Activated CD8-positive, alpha-beta memory T cell treated with anti-CD3 and anti-CD28 coated beads, Interleukin-2, amount 10 ng/mL, durations not matched to agents 7 days and 5 days (primary cell): ENCODE measurements at regions not wholly inside any gene's neighbourhood (a gene's known extent, or its start where the extent isn't known, plus 50 kb on each side); places are given as distances from the start of the nearest gene placed in this dataset.
"Not testable (repeated sequence)": the region's sequence is repeated elsewhere in the genome, so short reads cannot be mapped to it uniquely, and the experiment has no call there.

ENCODE experiments used
- ATAC-seq: fragments of 150-1000 bp; cut with Tn5 transposase; one replicate; pipeline ENCODE4 v1.10.0; 2021; ENCODE audit warnings: moderate library complexity
- CTCF ChIA-PET: fragments of 350-600 bp; sonication (Branson Sonifier 250); formaldehyde crosslinking; loops from one replicate; lab custom pipeline; 2021; ENCODE audit warnings: antibody characterized with exemption; lab: Charles Lee
- DNase-seq: peaks from one replicate; pipeline ENCODE4 v3.0.0-alpha.2; 2020
- H3K27ac Mint-ChIP-seq: one replicate; pipeline ENCODE4 v1.8.0; 2021; ENCODE audit warnings: mild to moderate bottlenecking, mixed read lengths
- H3K27me3 Mint-ChIP-seq: one replicate; pipeline ENCODE4 v1.8.0; 2021; ENCODE audit warnings: mixed read lengths
- H3K36me3 Mint-ChIP-seq: one replicate; pipeline ENCODE4 v1.8.0; 2021; ENCODE audit warnings: mild to moderate bottlenecking, mixed read lengths
- H3K4me1 Mint-ChIP-seq: one replicate; pipeline ENCODE4 v1.8.0; 2021; ENCODE audit warnings: mixed read lengths
- H3K4me3 Mint-ChIP-seq: one replicate; pipeline ENCODE4 v1.8.0; 2021; ENCODE audit warnings: mild to moderate bottlenecking, moderate library complexity, mixed read lengths
- H3K9me3 Mint-ChIP-seq: one replicate; pipeline ENCODE4 v1.8.0; 2022; ENCODE audit warnings: low read depth, mixed read lengths

- Mint-ChIP-seq H3K36me3 (no peaks in the 10 kb centered on the region), H3K4me1 (no peaks in the 10 kb centered on the region), H3K27me3 (no peaks in the 10 kb centered on the region), H3K4me3 (no peak overlapping the region), H3K9me3 (no peaks in the 10 kb centered on the region), H3K27ac (no peak overlapping the region)
- ATAC-seq (no peak), DNase-seq (no peak)
- CTCF ChIA-PET, result no interaction called here
Observed at GRCh38 chr5:18533137-18533536, 898.9 kb downstream of the TAF11L14 start.

GRCh38 chr5:18534119-18534518 lies 899.9 kb downstream of the TAF11L14 start:
- Mint-ChIP-seq H3K27ac (no peak overlapping the region), H3K9me3 (no peaks in the 10 kb centered on the region), H3K27me3 (no peaks in the 10 kb centered on the region), H3K4me3 (no peak overlapping the region), H3K4me1 (no peaks in the 10 kb centered on the region), H3K36me3 (no peaks in the 10 kb centered on the region)
- CTCF ChIA-PET, result no interaction called here
- DNase-seq (no peak), ATAC-seq (no peak)

- H3K4me3 Mint-ChIP-seq, H3K36me3 Mint-ChIP-seq, DNase-seq, H3K27ac Mint-ChIP-seq, ATAC-seq, H3K4me1 Mint-ChIP-seq, H3K27me3 Mint-ChIP-seq, CTCF ChIA-PET, H3K9me3 Mint-ChIP-seq: not testable (repeated sequence)
Observed at GRCh38 chr5:18535753-18536152, 901.5 kb downstream of the TAF11L14 start.

GRCh38 chr5:18544421-18544820 lies 910.2 kb downstream of the TAF11L14 start:
- Mint-ChIP-seq H3K4me1 (no peaks in the 10 kb centered on the region), H3K27me3 (no peaks in the 10 kb centered on the region), H3K9me3 (no peaks in the 10 kb centered on the region), H3K4me3 (no peak overlapping the region), H3K27ac (no peak overlapping the region), H3K36me3 (no peaks in the 10 kb centered on the region)
- CTCF ChIA-PET, result no interaction called here
- no peak for ATAC-seq
- no peak for DNase-seq

- H3K9me3 Mint-ChIP-seq, result no peaks in the 10 kb centered on the region
- DNase-seq (no peak), ATAC-seq (no peak)
- H3K4me3 Mint-ChIP-seq, result no peak overlapping the region
- no peaks in the 10 kb centered on the region for H3K4me1 Mint-ChIP-seq
- CTCF ChIA-PET, result no interaction called here
- H3K36me3 Mint-ChIP-seq, result no peaks in the 10 kb centered on the region
- no peak overlapping the region for H3K27ac Mint-ChIP-seq
- H3K27me3 Mint-ChIP-seq, result no peaks in the 10 kb centered on the region
Observed at GRCh38 chr5:18546591-18546990, 912.3 kb downstream of the TAF11L14 start.

GRCh38 chr5:18551716-18552115 lies 917.5 kb downstream of the TAF11L14 start:
- CTCF ChIA-PET, result no interaction called here
- Mint-ChIP-seq H3K36me3 (no peaks in the 10 kb centered on the region), H3K27me3 (no peaks in the 10 kb centered on the region), H3K9me3 (peaks cover 3% of the 10 kb centered on the region), H3K4me3 (no peak overlapping the region), H3K4me1 (no peaks in the 10 kb centered on the region), H3K27ac (no peak overlapping the region)
- ATAC-seq (no peak), DNase-seq (no peak)

- CTCF ChIA-PET, result no interaction called here
- Mint-ChIP-seq H3K27ac (no peak overlapping the region), H3K27me3 (no peaks in the 10 kb centered on the region)
Observed at GRCh38 chr5:18553269-18553668, 919.0 kb downstream of the TAF11L14 start.

GRCh38 chr5:18560602-18561001 lies 926.3 kb downstream of the TAF11L14 start:
- H3K27me3 Mint-ChIP-seq, result no peaks in the 10 kb centered on the region
- H3K27ac Mint-ChIP-seq, result no peak overlapping the region
- no peaks in the 10 kb centered on the region for H3K36me3 Mint-ChIP-seq
- DNase-seq, result no peak
- H3K4me1 Mint-ChIP-seq, result no peaks in the 10 kb centered on the region
- CTCF ChIA-PET, result no interaction called here
- no peak for ATAC-seq
- no peaks in the 10 kb centered on the region for H3K9me3 Mint-ChIP-seq
- no peak overlapping the region for H3K4me3 Mint-ChIP-seq

More at GRCh38 chr5:18553269-18553668, 919.0 kb downstream of the TAF11L14 start:
- Mint-ChIP-seq H3K9me3 (peaks cover 3% of the 10 kb centered on the region), H3K4me1 (no peaks in the 10 kb centered on the region), H3K36me3 (no peaks in the 10 kb centered on the region), H3K4me3 (no peak overlapping the region)
- DNase-seq (no peak), ATAC-seq (no peak)

GRCh38 chr5:18563853-18564252 lies 929.6 kb downstream of the TAF11L14 start:
- Mint-ChIP-seq H3K9me3 (no peaks in the 10 kb centered on the region), H3K36me3 (no peaks in the 10 kb centered on the region), H3K27ac (no peak overlapping the region), H3K4me1 (no peaks in the 10 kb centered on the region), H3K27me3 (no peaks in the 10 kb centered on the region), H3K4me3 (no peak overlapping the region)
- DNase-seq (no peak), ATAC-seq (no peak)
- CTCF ChIA-PET, result no interaction called here

- H3K4me1 Mint-ChIP-seq, result no peaks in the 10 kb centered on the region
Observed at GRCh38 chr5:18566671-18567070, 932.4 kb downstream of the TAF11L14 start.

GRCh38 chr5:18576586-18576985 lies 942.3 kb downstream of the TAF11L14 start:
- Mint-ChIP-seq H3K4me3 (no peak overlapping the region), H3K27me3 (no peaks in the 10 kb centered on the region), H3K36me3 (no peaks in the 10 kb centered on the region), H3K27ac (no peak overlapping the region), H3K4me1 (no peaks in the 10 kb centered on the region), H3K9me3 (peaks cover 2% of the 10 kb centered on the region)
- DNase-seq (no peak), ATAC-seq (no peak)
- CTCF ChIA-PET, result no interaction called here

More at GRCh38 chr5:18566671-18567070, 932.4 kb downstream of the TAF11L14 start:
- ATAC-seq (no peak), DNase-seq (no peak)
- Mint-ChIP-seq H3K36me3 (no peaks in the 10 kb centered on the region), H3K27me3 (no peaks in the 10 kb centered on the region), H3K9me3 (no peaks in the 10 kb centered on the region), H3K4me3 (no peak overlapping the region), H3K27ac (no peak overlapping the region)
- CTCF ChIA-PET, result no interaction called here

- Mint-ChIP-seq H3K4me1 (no peaks in the 10 kb centered on the region), H3K4me3 (no peak overlapping the region), H3K9me3 (no peaks in the 10 kb centered on the region), H3K27me3 (no peaks in the 10 kb centered on the region), H3K36me3 (no peaks in the 10 kb centered on the region), H3K27ac (no peak overlapping the region)
- CTCF ChIA-PET, result no interaction called here
- ATAC-seq, result no peak
- DNase-seq, result no peak
Observed at GRCh38 chr5:18601185-18601584, 966.9 kb downstream of the TAF11L14 start.

- Mint-ChIP-seq H3K4me3 (no peak overlapping the region), H3K27ac (no peak overlapping the region), H3K4me1 (no peaks in the 10 kb centered on the region), H3K36me3 (no peaks in the 10 kb centered on the region), H3K27me3 (no peaks in the 10 kb centered on the region), H3K9me3 (no peaks in the 10 kb centered on the region)
- DNase-seq (no peak), ATAC-seq (no peak)
- CTCF ChIA-PET, result no interaction called here
Observed at GRCh38 chr5:18602402-18602801, 968.1 kb downstream of the TAF11L14 start.

- Mint-ChIP-seq H3K36me3 (no peaks in the 10 kb centered on the region), H3K9me3 (no peaks in the 10 kb centered on the region)
- ATAC-seq, result no peak
Observed at GRCh38 chr5:18605186-18605585, 970.9 kb downstream of the TAF11L14 start.

GRCh38 chr5:18607570-18607969 lies 973.3 kb downstream of the TAF11L14 start:
- CTCF ChIA-PET, result no interaction called here
- Mint-ChIP-seq H3K36me3 (no peaks in the 10 kb centered on the region), H3K4me3 (no peak overlapping the region), H3K4me1 (no peaks in the 10 kb centered on the region), H3K27me3 (no peaks in the 10 kb centered on the region), H3K9me3 (no peaks in the 10 kb centered on the region), H3K27ac (no peak overlapping the region)
- ATAC-seq (no peak), DNase-seq (no peak)

More at GRCh38 chr5:18605186-18605585, 970.9 kb downstream of the TAF11L14 start:
- H3K4me1 Mint-ChIP-seq, result no peaks in the 10 kb centered on the region
- CTCF ChIA-PET, result no interaction called here
- no peak overlapping the region for H3K27ac Mint-ChIP-seq
- no peak for DNase-seq
- H3K27me3 Mint-ChIP-seq, result no peaks in the 10 kb centered on the region
- H3K4me3 Mint-ChIP-seq, result no peak overlapping the region
